ENCODE measurements at regions not wholly inside any gene's neighbourhood (a gene's known extent, or its start where the extent isn't known, plus 50 kb on each side); places are given as distances from the start of the nearest gene placed in this dataset.

DNA sequence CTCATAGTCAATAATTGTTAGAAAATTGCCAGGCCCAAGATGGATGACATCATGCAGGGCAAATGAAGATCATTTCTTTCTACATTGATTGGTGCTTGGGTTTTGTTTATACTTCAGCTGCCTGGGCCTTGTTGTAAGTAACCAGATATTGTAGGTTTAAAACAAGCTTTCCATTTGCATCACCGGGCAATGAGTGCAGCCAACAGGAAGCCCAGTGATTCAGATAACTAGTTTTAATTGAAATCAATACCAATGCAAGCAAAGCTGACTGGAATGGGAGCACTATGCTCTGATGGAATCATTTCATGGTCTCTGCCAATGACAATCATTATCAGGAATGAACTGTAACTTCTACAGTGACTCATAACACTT is 279.3 kb downstream of the DUSP6 start:
- Histone ChIP-seq H3K4me3 (ENCODE audit: low read depth in 2 of 2, low read length in 1 of 2) (no peak overlapping the region), H3K4me1 (ENCODE audit: control insufficient read depth in 1 of 2, insufficient read depth in 2 of 2, low read depth in 1 of 2, low read length in 1 of 2) (peaks cover 0 to 12% of the 10 kb centered on the region in 2 experiments; a peak in 2 of 4 replicates), H4K20me1 (ENCODE audit: insufficient read depth) (no peaks in the 10 kb centered on the region), H3K79me2 (ENCODE audit: insufficient read depth) (no peaks in the 10 kb centered on the region), H3K9ac (no peak overlapping the region), H3K27me3 (ENCODE audit: insufficient read depth) (no peaks in the 10 kb centered on the region), H3K4me2 (no peak overlapping the region), H3K9me3 (no peaks in the 10 kb centered on the region), H3K27ac (ENCODE audit: low read depth in 2 of 2, low read length in 1 of 2) (peak overlapping the region in 1 of 2 experiments; percentile 55; a peak in 1 of 4 replicates), H3K36me3 (replicated peaks in 1 of 2; ENCODE audit: control insufficient read depth in 1 of 2, insufficient read depth in 2 of 2, low read length in 1 of 2) (no peaks in the 10 kb centered on the region), H3K9me2 (no peaks in the 10 kb centered on the region), H2AFZ (ENCODE audit: low read depth) (no peak overlapping the region), H3F3A (replicated peaks; ENCODE audit: insufficient read depth) (peaks cover 4% of the 10 kb centered on the region)
- TF ChIP-seq RFX5 (IDR thresholded peaks at IDR 0.05; ENCODE audit: low read length): no peak
- TF ChIP-seq FOSL2 (IDR thresholded peaks at IDR 0.05; ENCODE audit: borderline replicate concordance, low read depth): peak; percentile 49; the same call in 1 of the 2 replicates
- no peak for TF ChIP-seq FOXJ3 (CRISPR knock-in tag; IDR thresholded peaks at IDR 0.05)
- TF ChIP-seq EP300 (IDR thresholded peaks at IDR 0.05; ENCODE audit: borderline replicate concordance in 1 of 2, low read depth in 1 of 2, low read length in 1 of 2): peak in 1 of 2 experiments; percentile 30; a peak in 1 of 4 replicates
- TF ChIP-seq SMC3 (IDR thresholded peaks at IDR 0.05; ENCODE audit: low read depth, low read length): no peak
- peak; percentile 47; the same call in 1 of the 2 replicates for TF ChIP-seq FOXM1 (IDR thresholded peaks at IDR 0.05; ENCODE audit: low read depth)
- TF ChIP-seq, protein P1, sequence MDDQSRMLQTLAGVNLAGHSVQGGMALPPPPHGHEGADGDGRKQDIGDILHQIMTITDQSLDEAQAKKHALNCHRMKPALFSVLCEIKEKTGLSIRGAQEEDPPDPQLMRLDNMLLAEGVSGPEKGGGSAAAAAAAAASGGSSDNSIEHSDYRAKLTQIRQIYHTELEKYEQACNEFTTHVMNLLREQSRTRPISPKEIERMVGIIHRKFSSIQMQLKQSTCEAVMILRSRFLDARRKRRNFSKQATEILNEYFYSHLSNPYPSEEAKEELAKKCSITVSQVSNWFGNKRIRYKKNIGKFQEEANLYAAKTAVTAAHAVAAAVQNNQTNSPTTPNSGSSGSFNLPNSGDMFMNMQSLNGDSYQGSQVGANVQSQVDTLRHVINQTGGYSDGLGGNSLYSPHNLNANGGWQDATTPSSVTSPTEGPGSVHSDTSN (IDR thresholded peaks at IDR 0.05): peak; percentile 61
- TF ChIP-seq, protein P2, sequence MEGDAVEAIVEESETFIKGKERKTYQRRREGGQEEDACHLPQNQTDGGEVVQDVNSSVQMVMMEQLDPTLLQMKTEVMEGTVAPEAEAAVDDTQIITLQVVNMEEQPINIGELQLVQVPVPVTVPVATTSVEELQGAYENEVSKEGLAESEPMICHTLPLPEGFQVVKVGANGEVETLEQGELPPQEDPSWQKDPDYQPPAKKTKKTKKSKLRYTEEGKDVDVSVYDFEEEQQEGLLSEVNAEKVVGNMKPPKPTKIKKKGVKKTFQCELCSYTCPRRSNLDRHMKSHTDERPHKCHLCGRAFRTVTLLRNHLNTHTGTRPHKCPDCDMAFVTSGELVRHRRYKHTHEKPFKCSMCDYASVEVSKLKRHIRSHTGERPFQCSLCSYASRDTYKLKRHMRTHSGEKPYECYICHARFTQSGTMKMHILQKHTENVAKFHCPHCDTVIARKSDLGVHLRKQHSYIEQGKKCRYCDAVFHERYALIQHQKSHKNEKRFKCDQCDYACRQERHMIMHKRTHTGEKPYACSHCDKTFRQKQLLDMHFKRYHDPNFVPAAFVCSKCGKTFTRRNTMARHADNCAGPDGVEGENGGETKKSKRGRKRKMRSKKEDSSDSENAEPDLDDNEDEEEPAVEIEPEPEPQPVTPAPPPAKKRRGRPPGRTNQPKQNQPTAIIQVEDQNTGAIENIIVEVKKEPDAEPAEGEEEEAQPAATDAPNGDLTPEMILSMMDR (IDR thresholded peaks at IDR 0.05): no peak
- 0 out of 2 replicates have a peak, but pooled peaks have one; percentile 26 for TF ChIP-seq TEAD4 (IDR thresholded peaks at IDR 0.05; ENCODE audit: borderline replicate concordance, insufficient read depth)
- TF ChIP-seq TCF12 (IDR thresholded peaks at IDR 0.05): peak; percentile 50; the same call in 1 of the 2 replicates
- 0% methylated on average over 1 of the region's 1 CpG for WGBS (ENCODE audit: low lambda C conversion rate)
- CTCF ChIA-PET: no interaction called here
- POLR2A ChIA-PET: no interaction called here
- no peak for DNase-seq

DNA sequence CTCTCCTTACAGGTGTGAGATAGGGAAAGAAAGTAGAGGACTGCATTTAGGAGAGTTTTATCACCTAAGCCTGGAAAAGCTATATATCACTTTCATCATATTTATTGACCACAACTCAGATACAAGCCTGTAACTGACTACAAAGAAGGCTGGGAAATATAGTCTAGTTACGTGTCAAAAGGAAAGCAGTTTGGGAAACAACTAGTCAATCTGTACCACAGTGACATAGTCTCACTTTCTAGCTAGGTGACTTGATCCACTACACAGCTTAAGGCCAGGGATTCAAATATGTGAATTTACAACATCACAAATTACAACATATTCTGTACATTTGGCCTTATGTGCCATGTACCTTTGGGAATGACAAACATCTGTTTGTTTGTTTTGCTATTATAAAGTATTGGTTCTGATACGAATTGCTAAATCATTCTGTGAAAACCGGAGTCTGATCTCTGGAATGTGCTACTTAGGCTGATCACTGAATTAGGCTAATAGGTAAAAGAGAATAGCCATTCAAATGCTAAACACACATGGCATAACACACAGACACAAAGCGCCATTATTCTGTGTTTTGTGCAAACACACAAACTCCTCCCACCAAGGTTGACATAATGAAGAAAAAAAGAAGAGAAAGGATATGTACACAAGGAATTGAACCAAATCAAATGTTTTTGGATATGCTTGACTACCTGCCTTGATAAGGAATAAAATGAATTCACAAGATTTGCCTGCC is 279.8 kb downstream of the DUSP6 start:
- Histone ChIP-seq H3K9me3 (no peaks in the 10 kb centered on the region), H4K20me1 (ENCODE audit: insufficient read depth) (no peaks in the 10 kb centered on the region), H3K9me2 (no peaks in the 10 kb centered on the region), H3K27ac (ENCODE audit: low read depth in 2 of 2, low read length in 1 of 2) (peak overlapping the region in 1 of 2 experiments; percentile 55; a peak in 1 of 4 replicates), H3K4me2 (no peak overlapping the region), H3K79me2 (ENCODE audit: insufficient read depth) (no peaks in the 10 kb centered on the region), H2AFZ (ENCODE audit: low read depth) (no peak overlapping the region), H3F3A (replicated peaks; ENCODE audit: insufficient read depth) (peaks cover 4% of the 10 kb centered on the region), H3K9ac (no peak overlapping the region), H3K4me1 (ENCODE audit: control insufficient read depth in 1 of 2, insufficient read depth in 2 of 2, low read depth in 1 of 2, low read length in 1 of 2) (peaks cover 0 to 12% of the 10 kb centered on the region in 2 experiments; a peak in 2 of 4 replicates), H3K27me3 (ENCODE audit: insufficient read depth) (no peaks in the 10 kb centered on the region), H3K4me3 (ENCODE audit: low read depth in 2 of 2, low read length in 1 of 2) (no peak overlapping the region), H3K36me3 (replicated peaks in 1 of 2; ENCODE audit: control insufficient read depth in 1 of 2, insufficient read depth in 2 of 2, low read length in 1 of 2) (no peaks in the 10 kb centered on the region)
- ChIA-PET CTCF (no interaction called here), POLR2A (no interaction called here)
- TF ChIP-seq POLR2AphosphoS5 (IDR thresholded peaks at IDR 0.05; ENCODE audit: low read depth, low read length) (no peak), TCF12 (IDR thresholded peaks at IDR 0.05) (no peak), RAD21 (IDR thresholded peaks at IDR 0.05; ENCODE audit: low read length) (no peak), FOSL2 (IDR thresholded peaks at IDR 0.05; ENCODE audit: borderline replicate concordance, low read depth) (no peak), FOXJ3 (CRISPR knock-in tag; IDR thresholded peaks at IDR 0.05) (no peak), MXI1 (IDR thresholded peaks at IDR 0.05; ENCODE audit: low read depth, low read length) (no peak), GABPA (IDR thresholded peaks at IDR 0.05; ENCODE audit: low read depth) (no peak)
- TF ChIP-seq, protein P3, sequence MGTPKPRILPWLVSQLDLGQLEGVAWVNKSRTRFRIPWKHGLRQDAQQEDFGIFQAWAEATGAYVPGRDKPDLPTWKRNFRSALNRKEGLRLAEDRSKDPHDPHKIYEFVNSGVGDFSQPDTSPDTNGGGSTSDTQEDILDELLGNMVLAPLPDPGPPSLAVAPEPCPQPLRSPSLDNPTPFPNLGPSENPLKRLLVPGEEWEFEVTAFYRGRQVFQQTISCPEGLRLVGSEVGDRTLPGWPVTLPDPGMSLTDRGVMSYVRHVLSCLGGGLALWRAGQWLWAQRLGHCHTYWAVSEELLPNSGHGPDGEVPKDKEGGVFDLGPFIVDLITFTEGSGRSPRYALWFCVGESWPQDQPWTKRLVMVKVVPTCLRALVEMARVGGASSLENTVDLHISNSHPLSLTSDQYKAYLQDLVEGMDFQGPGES (IDR thresholded peaks at IDR 0.05; ENCODE audit: low read depth, low read length): no peak
- no peak for DNase-seq
- 91% methylated on average over 4 of the region's 4 CpGs for WGBS (ENCODE audit: low lambda C conversion rate)
